Ammon's horn (tissue), 1 donor: ENCODE measurements at regions not wholly inside any gene's neighbourhood (a gene's known extent, or its start where the extent isn't known, plus 50 kb on each side); places are given as distances from the start of the nearest gene placed in this dataset.
"Not testable (repeated sequence)": the region's sequence is repeated elsewhere in the genome, so short reads cannot be mapped to it uniquely, and the experiment has no call there.

Experiments used
- DNase-seq: peaks from one replicate; pipeline ENCODE4 v3.0.0-alpha.2; 2016; ENCODE audit warnings: low spot score

DNA sequence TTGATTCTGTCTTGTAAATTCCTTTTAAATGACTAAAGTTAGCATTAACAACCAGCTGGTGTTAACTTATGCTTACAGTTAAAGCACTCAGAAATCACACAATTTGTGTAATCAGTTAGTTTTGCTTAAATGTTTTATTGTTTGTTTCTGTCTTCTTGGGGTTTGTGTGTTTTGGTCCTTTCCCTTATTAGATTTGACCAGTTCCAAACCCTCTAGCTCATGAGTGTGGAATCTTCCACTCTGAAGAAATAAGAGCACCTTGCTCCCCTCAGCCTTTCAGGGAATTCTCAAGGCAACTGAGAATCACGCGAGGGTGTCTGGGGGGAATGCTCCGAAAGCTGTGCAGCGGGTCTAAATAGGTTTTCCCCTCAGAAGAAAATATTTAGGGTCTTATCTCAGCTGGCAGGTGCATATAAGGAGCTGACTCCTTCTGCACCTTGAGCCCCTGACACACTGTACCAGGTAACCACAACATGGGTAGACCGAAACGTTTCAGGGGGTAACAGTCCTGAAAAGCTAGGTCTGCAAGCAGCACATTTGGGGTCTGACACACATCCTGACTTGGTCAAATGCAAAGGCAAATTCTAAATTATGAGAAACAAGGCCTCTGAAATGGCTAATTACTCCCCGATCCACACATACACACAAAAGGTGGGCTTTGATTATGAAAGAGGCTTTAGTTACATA lies 188.1 kb upstream of the ETV3 start:
- DNase-seq: no peak

DNA sequence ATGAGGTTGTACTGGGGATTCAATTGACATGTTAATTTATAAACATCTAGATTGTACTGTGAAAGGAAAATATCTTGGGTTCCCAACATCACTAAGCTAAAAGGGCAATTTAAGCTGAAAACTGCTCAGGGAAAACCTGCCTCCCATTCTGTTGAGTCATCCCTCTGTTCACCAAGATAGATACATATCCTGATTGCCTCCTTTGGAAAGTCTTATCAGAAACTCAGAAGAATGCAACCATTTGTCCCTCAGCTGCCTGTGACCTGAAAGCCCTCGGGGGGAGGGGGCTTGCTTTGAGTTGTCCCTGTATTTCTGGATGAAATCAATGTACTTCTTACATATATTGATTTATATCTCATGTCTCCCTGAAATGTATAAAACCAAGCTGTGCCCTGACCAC lies 187.0 kb upstream of the ETV3 start:
- no peak for DNase-seq

DNA sequence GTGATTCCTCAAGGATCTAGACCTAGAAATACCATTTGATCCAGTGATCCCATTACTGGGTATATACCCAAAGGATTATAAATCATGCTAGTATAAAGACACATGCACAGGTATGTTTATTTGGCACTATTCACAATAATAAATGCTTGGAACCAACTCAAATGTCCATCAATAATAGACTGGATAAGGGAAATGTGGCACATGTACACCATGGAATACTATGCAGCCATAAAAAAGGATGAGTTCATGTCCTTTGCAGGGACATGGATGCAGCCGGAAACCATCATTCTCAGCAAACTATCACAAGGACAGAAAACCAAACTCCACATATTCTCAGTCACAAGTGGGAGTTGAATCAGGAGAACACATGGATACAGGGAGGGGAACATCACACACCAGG lies 183.8 kb upstream of the ETV3 start:
- DNase-seq: not testable (repeated sequence)

DNA sequence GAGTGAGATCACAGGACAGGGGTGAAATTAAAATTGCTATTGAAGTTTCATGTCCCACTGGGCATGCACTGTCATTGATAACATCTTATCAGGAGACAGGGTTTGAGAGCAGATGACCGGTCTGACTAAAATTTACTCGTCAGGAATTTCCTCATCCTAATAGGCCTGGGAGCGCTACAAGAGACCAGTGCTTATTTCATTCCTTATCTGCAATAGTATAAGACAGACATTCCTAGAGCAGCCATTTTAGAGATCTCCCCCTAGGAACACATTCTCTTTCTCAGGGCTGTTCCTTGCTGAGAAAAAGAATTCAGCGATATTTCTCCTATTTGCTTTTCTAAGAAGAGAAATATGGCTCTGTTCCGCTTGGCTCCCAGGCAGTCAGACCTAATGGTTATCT lies 181.4 kb upstream of the ETV3 start:
- DNase-seq: no peak

DNA sequence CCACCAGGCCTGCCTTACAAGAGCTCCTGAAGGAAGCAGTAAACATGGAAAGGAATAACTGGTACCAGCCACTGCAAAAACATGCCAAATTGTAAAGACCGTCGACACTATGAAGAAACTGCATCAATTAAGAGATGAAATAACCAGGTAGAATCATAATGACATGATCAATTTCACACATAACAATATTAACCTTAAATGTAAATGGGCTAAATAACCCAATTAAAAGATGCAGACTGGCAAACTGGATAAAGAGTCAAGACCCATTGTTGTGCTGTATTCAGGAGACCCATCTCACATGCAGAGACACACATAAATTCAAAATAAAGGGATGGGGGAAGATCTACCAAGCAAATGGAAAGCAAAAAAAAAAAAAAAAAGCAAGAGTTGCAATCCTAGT lies 179.0 kb upstream of the ETV3 start:
- not testable (repeated sequence) for DNase-seq

DNA sequence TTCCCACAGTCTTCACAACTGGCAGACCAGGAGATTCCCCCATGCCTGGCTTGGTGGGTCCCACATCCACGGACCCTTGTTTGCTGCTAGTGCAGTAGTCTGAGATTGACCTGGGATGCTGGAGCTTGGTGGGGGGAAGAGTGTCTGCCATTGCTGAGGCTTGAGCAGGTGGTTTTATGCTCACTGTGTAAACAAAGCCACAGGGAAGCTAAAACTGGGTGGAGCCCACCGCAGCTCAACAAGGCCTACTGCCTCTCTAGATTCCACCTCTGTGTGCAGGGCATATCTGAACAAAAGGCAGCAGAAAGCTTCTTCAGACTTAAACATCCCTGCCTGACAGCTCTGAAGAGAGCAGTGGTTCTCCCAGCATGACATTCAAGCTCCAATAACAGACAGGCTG lies 177.3 kb upstream of the ETV3 start:
- no peak for DNase-seq

DNA sequence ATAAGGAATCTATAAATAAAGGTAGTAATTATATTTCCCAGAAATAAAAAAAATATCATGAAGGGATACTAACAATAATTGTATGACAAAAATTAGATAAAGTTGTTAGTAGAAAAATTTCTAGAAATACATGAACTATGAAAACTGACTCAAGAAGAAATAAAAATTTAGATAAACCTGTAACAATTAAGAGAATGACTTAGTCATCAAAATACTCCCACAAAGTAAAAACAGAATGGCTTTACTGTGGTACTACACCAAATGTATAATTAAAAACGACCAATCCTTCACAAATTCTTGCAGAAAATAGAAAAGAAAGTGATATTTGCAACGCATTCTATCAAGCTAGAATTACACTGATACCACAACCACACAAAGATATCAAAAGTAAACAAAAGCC lies 176.2 kb upstream of the ETV3 start:
- DNase-seq: no peak

DNA sequence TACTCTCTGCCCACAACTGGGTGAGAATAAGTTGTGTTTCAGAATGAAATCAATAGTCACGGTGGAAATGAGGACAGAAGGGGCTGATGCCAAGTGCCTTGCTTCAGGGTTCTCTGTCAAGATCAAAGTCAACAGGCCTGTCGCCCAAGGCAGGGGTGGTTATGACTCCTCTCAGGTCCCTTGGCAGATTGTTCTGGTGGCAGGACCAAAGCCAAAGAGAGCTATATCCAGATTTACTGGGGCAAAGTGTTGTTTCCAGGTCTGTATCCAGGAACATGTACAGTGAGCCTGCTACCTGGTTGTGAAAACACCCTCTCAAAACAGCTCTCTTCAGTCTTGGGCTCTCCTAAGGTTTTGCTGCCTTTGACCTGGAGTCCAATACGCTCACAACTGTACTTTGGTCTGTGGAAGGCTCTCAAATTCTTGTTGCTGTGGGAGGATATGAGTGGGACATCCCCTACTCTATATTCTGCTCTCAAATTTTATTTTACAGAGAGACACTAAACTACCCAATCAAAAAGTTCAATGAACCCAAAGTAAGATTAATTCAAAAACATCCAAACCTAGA lies 175.1 kb upstream of the ETV3 start:
- DNase-seq: no peak

DNA sequence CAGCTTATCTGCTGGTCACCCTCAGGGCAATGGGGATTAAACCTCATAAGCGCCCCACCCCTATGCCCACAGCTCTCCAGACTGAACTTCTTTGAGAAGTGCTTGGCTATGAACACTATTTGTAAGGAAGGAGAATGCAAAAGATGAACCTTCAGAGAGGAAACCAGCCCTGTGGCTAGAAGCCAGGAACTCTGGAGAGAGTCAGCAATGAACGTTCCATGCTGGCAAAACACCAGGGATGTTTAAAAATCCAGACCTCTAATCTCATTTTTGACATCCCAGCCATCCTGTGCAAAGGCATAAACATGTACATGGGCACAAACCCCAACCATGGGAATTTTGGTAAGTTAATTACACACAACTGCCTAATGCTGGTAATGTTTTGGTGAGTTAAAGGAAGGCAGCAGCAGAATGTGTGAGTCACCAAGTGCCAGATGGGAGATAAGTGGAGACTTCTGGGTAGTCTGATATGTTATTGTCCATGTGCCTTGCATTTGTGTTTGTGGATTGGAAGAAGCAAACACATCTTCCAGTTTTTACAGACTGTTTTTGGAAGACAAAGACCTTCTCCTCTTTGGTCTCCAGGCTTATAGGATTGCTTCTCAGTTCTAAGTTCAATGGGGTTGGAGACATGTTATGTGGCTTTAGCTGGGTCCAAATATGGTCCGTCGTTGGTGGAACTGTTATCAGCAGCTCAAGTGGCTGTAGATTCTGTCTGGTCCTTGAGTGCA lies 174.1 kb upstream of the ETV3 start:
- DNase-seq: no peak

DNA sequence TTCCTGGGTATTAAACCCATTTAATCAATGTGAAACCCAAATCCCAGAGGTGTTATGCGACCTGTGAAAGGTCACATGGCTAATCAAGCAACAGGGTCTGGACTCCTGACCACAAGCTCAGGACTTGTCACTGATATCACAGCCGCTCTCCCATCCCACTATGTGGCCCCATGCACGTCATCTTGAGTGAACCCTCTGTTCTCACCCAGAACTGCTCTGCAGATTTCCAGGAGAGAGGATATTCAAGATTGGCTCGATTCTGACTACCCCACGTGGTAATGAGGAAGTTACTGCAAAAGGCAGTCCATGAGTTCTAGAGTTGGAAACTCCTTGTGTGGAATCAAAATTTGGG lies 173.5 kb upstream of the ETV3 start:
- no peak for DNase-seq

DNA sequence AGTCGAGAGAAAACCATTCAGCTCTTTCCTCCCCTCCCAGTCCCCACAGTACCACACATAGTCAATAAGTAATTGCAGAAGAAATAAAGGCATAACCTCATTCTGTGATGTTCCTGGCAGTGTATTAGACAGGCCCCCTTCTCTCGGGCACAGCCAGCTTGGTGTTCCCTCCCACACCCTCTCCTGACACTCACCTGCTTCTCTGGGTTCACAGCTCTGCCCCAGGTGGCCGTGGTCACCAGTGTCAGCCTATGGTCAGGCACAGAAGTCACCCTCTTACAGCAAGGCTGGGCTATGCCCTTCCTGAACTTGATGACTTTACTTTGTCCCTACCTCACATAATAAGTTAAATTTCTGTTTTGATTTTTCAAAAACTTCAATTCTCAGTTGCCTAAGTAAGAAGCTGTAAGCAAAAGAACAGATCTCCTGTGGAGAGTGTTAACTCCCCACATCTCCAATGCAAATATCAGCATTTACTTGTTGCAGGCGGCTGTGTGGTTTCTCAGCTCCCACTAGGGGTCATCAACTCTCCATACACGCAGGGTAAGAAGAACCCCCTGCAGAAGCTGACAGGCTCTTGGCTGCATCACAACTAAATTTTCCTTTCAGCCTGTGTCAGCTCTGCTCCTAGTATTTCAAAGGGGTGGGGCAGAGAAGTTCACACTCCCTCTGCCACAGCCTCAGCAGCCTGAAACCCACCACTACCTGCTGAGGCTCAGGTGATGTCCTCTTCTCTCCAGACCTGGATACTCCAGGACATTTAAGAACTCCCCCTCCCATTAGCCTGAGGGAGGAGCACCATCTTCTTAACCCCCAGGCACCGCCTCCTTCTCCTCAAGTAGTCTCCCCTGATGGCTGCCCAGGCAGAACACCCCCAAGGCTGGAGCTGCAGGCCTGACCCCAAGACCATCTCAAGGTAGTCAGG lies 172.9 kb upstream of the ETV3 start:
- not testable (repeated sequence) for DNase-seq

DNA sequence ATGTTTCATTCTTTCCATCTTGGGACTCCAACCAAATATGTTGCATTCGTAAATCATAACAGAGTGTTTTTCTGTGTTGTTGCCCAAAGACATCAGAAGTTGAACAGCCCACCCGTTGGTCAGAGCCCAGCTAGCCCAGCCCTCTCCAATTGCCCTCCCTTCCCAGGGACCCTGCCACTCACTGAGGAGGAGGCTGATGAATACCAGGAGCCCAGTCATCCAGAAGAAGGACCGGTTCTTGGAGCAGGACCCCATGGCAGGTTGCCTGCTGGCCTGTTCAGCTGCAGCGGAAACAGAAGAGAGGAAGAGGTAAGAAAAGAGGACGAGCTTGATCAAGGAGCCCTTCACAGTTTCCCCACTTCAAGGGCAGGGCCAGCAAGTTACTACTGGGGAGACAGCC lies 172.2 kb upstream of the ETV3 start:
- DNase-seq: no peak

DNA sequence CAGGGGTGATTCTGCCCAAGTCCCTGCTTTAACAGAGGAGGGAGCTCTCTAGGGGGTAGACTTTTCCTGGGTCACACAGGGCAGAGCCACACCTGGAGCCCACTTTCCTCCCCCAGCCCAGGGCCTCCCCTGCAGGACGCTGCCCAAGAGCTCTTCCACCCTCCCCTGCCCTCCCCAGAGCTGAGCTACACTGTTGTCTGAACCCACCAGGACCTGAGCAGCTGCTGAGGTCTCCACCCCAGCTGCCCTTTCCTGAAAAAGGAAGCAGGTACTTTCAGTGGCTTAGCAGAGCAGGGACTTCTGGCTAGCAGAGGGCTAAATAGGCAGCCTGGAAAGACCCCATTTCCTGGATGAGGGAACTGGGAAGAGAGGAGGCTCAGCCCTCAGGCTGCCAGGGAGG lies 169.3 kb upstream of the ETV3 start:
- no peak for DNase-seq

DNA sequence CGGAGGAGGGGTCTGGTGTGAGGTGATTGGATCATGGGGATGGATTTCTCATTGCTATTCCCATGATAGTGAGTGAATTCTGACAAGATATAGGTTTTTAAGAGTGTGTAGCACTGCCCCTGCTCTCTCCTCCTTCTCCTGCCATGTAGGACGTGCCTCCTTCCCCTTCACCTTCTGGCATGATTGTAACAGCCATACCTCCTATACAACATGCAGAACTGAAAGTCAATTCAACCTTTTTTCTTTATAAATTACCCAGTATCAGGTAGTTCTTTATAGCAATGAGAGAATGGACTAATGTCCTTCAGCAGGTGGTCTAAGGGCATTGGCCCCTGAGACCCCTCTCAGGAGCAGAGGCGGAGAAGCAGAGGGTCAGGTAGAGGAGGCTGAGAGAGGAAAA lies 168.7 kb upstream of the ETV3 start:
- DNase-seq: no peak

DNA sequence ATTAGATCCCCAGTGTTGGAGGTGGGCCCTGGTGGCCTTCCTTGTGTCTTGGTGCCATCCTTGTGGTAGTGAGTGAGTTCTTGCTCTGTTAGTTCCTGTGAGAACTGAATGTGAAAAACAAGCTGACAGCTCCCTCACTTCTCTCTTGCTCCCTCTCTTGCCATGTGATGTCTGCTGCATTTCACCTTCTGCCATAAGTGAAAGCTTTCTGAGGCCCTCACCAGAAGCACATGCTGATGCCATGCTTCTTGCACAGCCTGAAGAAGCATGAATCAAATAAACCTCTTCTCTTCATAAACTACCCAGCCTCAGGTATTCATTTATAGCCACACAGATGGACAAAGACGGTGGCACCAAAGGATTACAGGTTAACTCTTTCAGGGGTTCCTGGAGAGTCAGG lies 166.1 kb upstream of the ETV3 start:
- DNase-seq: no peak

DNA sequence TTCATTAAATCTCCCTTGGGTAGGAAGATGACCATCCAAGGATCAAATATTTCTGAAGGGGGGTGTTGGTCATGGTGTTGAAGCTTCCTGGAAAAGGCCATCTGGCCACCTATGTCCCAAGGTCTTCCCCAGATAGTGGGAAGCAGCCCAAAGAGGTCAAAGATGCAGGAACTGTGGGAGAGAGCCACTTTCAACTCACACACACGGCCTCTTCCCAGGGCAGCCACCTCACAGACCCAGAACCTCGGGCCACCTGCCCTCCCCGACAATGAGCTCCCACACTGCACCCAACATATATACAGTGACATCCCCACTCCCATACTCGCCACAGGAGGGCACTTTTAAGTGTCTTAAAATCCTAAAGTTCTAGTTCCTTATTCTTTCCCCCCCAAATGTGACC lies 164.5 kb upstream of the ETV3 start:
- no peak for DNase-seq

DNA sequence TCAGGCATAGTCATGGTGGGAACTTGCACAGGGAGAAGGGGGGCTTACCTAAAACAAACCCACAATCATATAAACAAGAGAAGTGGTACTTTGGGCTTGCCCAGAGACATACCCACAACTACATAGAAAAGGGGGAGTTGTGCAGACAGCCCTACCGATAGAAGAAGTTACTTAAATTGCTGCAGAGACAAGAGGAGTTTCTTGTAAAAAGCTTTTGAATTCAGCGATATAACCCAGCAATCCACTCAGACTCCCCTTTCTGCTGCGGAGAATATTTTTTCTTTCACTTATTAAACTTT lies 164.0 kb upstream of the ETV3 start:
- DNase-seq: no peak

DNA sequence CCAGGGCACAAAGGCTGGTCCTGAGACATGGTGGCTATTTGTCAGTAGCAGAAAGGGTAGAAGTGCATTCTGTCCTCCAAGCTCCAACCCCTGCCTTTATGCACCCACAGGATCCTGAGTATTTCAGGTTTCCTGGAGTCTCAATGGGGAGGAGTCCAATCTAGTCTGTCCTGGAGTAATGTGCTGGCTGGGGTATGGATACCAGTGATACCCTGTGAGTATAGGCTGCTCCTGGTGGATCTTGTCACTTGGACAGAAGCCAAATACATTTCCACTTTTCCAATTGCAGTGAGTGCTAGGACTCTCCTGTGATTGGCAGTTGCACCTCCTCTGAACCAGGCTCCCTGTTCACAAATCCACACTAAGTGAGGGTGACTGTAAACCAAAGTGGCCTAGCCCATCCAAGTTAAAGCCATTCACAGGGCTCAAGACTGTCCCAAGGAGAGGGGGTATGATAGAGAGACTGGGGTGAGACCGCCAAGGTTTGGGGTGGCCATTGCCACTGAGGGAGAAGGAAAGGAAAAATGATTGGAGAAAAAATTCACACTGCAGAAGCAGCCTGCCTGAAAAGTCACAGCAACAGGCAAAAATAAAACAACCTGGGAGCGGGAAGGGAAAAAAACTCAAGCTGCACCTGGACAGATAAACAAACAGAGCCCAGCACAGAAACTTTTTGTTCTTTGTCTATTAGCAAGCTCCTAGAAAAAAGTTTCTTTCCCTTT lies 163.4 kb upstream of the ETV3 start:
- no peak for DNase-seq

DNA sequence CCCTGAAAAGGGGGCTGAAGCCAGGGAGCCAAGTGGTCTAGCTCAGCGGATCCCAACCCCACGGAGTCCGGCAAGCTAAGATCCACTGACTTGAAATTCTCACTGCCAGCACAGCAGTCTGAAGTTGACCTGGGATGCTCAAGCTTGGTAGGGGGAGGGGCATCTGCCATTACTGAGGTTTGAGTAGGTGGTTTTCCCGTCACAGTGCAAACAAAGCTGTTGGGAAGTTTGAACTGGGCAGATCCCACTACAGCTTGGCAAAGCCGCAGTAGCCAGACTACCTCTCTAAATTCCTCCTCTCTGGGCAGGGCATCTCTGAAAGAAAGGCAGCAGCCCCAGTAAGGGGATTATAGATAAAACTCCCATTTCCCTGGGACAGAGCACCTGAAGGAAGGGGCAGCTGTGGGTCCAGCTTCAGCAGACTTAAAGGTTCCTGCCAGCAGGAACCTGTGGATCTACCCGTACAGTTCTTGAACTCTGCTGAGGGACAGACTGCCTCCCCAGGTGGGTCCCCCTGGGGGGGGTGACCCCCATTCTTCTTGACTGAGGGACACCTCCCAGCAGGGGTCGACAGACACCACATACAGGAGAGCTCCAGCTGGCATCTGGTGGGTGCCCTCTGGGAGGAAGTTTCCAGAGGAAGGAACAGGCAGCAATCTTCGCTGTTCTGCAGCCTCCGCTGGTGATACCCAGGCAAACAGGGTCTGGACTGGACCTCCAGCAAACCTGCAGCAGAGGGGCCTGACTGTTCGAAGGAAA lies 156.4 kb upstream of the ETV3 start:
- not testable (repeated sequence) for DNase-seq

DNA sequence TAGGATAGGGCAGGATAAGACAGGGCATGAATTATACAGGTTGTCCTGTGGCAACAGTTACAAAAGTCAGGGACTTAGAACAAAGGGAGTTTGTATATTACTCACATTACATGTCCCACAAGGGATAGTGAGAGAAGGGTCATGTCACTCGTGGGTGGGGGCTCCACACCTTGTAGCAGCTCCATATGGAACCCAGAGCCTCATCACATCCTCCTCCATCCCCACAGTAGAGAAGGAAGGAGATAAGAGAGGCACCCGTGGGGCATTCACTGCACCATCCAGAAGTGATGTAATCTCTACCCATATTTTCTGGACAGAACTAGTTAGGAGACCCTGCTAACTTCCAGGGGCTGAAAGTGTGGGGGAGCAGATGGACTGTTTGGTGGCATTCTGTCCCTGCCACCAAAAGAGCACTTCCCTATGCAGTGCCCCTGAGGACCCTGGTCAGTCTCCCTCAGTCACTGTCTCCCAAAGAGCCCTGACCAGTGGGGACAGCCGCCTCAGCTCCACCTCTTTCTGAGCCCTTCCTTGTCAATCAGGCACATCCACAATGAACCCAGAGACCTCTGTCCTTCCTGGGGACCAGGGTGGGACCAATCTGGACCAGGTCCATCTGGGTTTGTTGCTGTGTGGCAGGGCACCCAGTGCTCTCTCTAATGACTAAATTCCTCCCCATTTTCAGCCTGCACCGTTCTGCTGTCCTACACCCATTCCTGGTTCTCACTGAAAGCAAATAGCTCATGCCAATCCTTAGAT lies 154.8 kb upstream of the ETV3 start:
- no peak for DNase-seq

DNA sequence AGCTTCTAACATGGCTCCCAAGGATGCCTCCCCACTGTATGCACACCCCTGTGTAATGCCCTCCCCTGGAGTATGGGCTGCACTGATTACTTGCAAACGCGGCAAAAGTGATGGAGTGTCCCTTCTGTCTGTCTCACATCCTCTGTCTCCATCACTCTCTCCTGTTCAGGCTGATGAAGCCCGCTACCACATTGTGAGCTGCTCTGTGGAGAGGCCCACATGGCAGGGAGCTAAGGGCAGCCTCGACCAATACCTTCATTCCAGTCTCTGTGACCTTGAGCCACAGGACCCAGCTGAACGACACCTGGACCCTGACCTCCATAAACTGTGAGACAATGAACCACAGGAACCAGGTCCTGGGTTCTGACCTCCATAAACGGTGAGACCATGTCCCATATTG lies 154.1 kb upstream of the ETV3 start:
- no peak for DNase-seq
